ENCODE measurements at regions not wholly inside any gene's neighbourhood (a gene's known extent, or its start where the extent isn't known, plus 50 kb on each side); places are given as distances from the start of the nearest gene placed in this dataset.

- H3K9ac ChIP-seq (ENCODE audit: insufficient read depth, low read depth, low read length) = no peak overlapping the region
- intact Hi-C loops (cut with micrococcal nuclease; ENCODE audit: unreplicated experiment) = no loop called here
- H3K36me3 ChIP-seq (replicated peaks in 1 of 2; ENCODE audit: control insufficient read depth in 1 of 2, insufficient read depth in 2 of 2, low read length in 2 of 2) = no peaks in the 10 kb centered on the region
- no peak overlapping the region for H2AFZ ChIP-seq (ENCODE audit: low read length)
- 7% methylated on average over 3 of the region's 3 CpGs for WGBS (ENCODE audit: low lambda C conversion rate)
- ChIA-PET CTCF (ENCODE audit: low intra/inter-chr PET ratio, low total read pairs) (no interaction called here), POLR2A (no interaction called here)
- no peaks in the 10 kb centered on the region for H3K79me2 ChIP-seq (ENCODE audit: insufficient read depth, low read length)
- ATAC-seq = peak; percentile 46; the same call in 2 of the 3 replicates
- H3K4me1 ChIP-seq (ENCODE audit: insufficient read depth, low read length) = no peaks in the 10 kb centered on the region
- in situ Hi-C loops (cut with HindIII; ENCODE audit: extremely low pct_ligation_motif_present, low pct_unique_long_range_greater_than_20kb) = no loop called here
- H4K20me1 ChIP-seq (ENCODE audit: insufficient read depth, low read length) = no peaks in the 10 kb centered on the region
- no peak for FAIRE-seq
- no peak overlapping the region for H3K4me2 ChIP-seq (ENCODE audit: low read depth, low read length)
- H3K9me3 ChIP-seq (ENCODE audit: low read length) = peaks cover 49% of the 10 kb centered on the region
- no TSS peak for BruUV-seq (replicated peaks)
- no peaks in the 10 kb centered on the region for H3K27me3 ChIP-seq (ENCODE audit: control insufficient read depth in 1 of 2, insufficient read depth in 2 of 2, low read length in 2 of 2)
- H3K4me3 ChIP-seq (replicated peaks in 1 of 3; ENCODE audit: insufficient read depth in 1 of 3, low read depth in 2 of 3, low read length in 3 of 3) = no peak overlapping the region
- no peak for DNase-seq (ENCODE audit: low spot score)
- no peak overlapping the region for H3K27ac ChIP-seq (ENCODE audit: extremely low read length, insufficient read depth, low read length)
- TF ChIP-seq POLR2AphosphoS2 (IDR thresholded peaks at IDR 0.05; ENCODE audit: low read depth, low read length) (no peak), ZNF460 (CRISPR knock-in tag; IDR thresholded peaks at IDR 0.05; ENCODE audit: borderline replicate concordance) (no peak), CREBL2 (CRISPR knock-in tag; IDR thresholded peaks at IDR 0.05; ENCODE audit: borderline replicate concordance) (no peak), ZNF333 (CRISPR knock-in tag; IDR thresholded peaks at IDR 0.05; ENCODE audit: borderline replicate concordance) (no peak), STAG1 (CRISPR knock-in tag; IDR thresholded peaks at IDR 0.05) (peak; percentile 27; the same call in 1 of the 2 replicates), SRSF1 (optimal IDR thresholded peaks at IDR 0.05; ENCODE audit: low read depth, low read length) (no peak), CTCF (CRISPR knock-in tag; IDR thresholded peaks at IDR 0.05) (0 out of 2 replicates have a peak, but pooled peaks have one; percentile 19), ZNF512 (CRISPR knock-in tag; IDR thresholded peaks at IDR 0.05) (no peak), HNRNPK (IDR thresholded peaks at IDR 0.05; ENCODE audit: low read depth, low read length, poor library complexity, severe bottlenecking) (no peak), WIZ (CRISPR knock-in tag; IDR thresholded peaks at IDR 0.05) (no peak)
- TF ChIP-seq, protein P1, sequence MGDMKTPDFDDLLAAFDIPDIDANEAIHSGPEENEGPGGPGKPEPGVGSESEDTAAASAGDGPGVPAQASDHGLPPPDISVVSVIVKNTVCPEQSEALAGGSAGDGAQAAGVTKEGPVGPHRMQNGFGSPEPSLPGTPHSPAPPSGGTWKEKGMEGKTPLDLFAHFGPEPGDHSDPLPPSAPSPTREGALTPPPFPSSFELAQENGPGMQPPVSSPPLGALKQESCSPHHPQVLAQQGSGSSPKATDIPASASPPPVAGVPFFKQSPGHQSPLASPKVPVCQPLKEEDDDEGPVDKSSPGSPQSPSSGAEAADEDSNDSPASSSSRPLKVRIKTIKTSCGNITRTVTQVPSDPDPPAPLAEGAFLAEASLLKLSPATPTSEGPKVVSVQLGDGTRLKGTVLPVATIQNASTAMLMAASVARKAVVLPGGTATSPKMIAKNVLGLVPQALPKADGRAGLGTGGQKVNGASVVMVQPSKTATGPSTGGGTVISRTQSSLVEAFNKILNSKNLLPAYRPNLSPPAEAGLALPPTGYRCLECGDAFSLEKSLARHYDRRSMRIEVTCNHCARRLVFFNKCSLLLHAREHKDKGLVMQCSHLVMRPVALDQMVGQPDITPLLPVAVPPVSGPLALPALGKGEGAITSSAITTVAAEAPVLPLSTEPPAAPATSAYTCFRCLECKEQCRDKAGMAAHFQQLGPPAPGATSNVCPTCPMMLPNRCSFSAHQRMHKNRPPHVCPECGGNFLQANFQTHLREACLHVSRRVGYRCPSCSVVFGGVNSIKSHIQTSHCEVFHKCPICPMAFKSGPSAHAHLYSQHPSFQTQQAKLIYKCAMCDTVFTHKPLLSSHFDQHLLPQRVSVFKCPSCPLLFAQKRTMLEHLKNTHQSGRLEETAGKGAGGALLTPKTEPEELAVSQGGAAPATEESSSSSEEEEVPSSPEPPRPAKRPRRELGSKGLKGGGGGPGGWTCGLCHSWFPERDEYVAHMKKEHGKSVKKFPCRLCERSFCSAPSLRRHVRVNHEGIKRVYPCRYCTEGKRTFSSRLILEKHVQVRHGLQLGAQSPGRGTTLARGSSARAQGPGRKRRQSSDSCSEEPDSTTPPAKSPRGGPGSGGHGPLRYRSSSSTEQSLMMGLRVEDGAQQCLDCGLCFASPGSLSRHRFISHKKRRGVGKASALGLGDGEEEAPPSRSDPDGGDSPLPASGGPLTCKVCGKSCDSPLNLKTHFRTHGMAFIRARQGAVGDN (CRISPR knock-in tag; IDR thresholded peaks at IDR 0.05) = no peak
- TF ChIP-seq, protein P2, sequence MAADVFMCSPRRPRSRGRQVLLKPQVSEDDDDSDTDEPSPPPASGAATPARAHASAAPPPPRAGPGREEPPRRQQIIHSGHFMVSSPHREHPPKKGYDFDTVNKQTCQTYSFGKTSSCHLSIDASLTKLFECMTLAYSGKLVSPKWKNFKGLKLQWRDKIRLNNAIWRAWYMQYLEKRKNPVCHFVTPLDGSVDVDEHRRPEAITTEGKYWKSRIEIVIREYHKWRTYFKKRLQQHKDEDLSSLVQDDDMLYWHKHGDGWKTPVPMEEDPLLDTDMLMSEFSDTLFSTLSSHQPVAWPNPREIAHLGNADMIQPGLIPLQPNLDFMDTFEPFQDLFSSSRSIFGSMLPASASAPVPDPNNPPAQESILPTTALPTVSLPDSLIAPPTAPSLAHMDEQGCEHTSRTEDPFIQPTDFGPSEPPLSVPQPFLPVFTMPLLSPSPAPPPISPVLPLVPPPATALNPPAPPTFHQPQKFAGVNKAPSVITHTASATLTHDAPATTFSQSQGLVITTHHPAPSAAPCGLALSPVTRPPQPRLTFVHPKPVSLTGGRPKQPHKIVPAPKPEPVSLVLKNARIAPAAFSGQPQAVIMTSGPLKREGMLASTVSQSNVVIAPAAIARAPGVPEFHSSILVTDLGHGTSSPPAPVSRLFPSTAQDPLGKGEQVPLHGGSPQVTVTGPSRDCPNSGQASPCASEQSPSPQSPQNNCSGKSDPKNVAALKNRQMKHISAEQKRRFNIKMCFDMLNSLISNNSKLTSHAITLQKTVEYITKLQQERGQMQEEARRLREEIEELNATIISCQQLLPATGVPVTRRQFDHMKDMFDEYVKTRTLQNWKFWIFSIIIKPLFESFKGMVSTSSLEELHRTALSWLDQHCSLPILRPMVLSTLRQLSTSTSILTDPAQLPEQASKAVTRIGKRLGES (CRISPR knock-in tag; IDR thresholded peaks at IDR 0.05; ENCODE audit: borderline replicate concordance) = no peak
Measured at GRCh38 chr1:81377406-81377805, 423.3 kb upstream of the ADGRL2 start.

Data from HepG2 (cell line).